ENCODE measurements at regions not wholly inside any gene's neighbourhood (a gene's known extent, or its start where the extent isn't known, plus 50 kb on each side); places are given as distances from the start of the nearest gene placed in this dataset.

DNA sequence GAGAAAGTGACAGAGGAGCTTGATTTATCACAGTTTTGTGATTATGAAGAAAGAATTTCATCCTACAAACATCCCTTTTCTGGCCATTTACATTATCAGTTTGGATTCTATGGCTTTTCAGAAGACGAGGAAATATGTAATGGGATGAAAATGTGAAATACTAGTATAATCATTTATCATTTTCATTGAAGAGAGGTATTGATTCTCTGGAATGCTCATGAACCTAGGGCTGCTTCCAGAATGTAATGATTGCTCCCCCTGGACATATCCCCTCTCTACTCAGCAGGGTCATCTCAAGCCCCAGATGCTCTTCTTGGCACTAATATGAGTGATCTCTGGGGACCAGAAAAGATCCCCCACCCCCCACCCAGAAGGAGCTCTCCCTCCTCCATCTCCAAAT lies 106.7 kb upstream of the ZNF618 start:
- Histone ChIP-seq H3K27me3 (peaks cover 4 to 9% of the 10 kb centered on the region in 2 donors), H3K36me3 (no peaks in the 10 kb centered on the region), H3K4me3 (no peak overlapping the region), H3K9me3 (no peaks in the 10 kb centered on the region), H3K27ac (no peak overlapping the region), H3K4me1 (peaks cover 0 to 6% of the 10 kb centered on the region in 2 donors)
- no peak for ATAC-seq
- intact Hi-C loops (cut with DNase I) = no loop called here
- no peak for DNase-seq
- TF ChIP-seq, protein P1, sequence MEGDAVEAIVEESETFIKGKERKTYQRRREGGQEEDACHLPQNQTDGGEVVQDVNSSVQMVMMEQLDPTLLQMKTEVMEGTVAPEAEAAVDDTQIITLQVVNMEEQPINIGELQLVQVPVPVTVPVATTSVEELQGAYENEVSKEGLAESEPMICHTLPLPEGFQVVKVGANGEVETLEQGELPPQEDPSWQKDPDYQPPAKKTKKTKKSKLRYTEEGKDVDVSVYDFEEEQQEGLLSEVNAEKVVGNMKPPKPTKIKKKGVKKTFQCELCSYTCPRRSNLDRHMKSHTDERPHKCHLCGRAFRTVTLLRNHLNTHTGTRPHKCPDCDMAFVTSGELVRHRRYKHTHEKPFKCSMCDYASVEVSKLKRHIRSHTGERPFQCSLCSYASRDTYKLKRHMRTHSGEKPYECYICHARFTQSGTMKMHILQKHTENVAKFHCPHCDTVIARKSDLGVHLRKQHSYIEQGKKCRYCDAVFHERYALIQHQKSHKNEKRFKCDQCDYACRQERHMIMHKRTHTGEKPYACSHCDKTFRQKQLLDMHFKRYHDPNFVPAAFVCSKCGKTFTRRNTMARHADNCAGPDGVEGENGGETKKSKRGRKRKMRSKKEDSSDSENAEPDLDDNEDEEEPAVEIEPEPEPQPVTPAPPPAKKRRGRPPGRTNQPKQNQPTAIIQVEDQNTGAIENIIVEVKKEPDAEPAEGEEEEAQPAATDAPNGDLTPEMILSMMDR (IDR thresholded peaks at IDR 0.05) = no peak

DNA sequence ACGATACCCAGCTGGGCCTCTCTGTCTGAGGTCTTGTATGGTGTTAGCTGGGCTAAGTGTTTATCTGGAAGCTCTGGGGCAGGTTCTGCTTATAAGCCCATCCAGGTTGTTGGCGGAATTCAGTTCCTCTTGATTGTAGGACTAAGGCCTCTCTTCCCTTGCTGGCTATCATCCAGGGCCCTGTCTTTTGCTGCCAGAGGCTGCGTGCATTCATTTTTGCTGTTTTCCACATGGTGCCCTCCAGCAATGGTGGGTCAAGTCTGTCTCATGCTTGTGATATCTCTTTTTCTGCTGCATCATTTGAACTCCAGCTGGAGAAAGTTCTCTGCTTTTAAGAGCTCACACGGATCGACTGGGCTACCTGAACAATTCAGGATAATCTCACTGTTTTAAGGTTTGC lies 105.7 kb upstream of the ZNF618 start:
- no peaks in the 10 kb centered on the region for H3K36me3 ChIP-seq
- H3K27me3 ChIP-seq = peaks cover 4 to 9% of the 10 kb centered on the region in 2 donors
- ATAC-seq = no peak
- no peaks in the 10 kb centered on the region for H3K9me3 ChIP-seq
- intact Hi-C loops (cut with DNase I) = no loop called here
- TF ChIP-seq, protein P1 (IDR thresholded peaks at IDR 0.05) = no peak
- no peak for DNase-seq
- no peak overlapping the region for H3K4me3 ChIP-seq
- peaks cover 0 to 6% of the 10 kb centered on the region in 2 donors for H3K4me1 ChIP-seq
- no peak overlapping the region for H3K27ac ChIP-seq

DNA sequence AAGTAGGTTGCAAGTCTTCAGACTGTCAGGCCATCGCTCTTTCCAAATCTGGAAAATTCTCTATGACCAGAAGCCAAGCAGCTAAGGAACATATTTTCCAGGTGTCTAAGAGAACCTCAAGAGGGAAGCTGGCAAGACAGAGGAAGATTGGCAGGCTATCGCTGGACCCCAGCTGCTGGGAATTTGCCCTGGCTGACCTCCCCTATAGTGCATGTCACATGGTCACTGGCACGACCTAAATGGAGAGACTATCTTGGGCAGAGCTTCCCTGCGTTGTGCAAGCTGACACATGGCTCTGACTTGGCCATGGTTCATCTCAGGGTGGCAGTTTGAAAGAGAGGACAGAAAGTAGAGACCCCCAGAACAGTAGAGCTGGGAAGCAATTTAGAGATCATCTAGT lies 104.9 kb upstream of the ZNF618 start:
- DNase-seq = no peak
- Histone ChIP-seq H3K27me3 (peaks cover 4 to 9% of the 10 kb centered on the region in 2 donors), H3K4me3 (no peak overlapping the region), H3K4me1 (peaks cover 0 to 6% of the 10 kb centered on the region in 2 donors), H3K9me3 (no peaks in the 10 kb centered on the region), H3K27ac (no peak overlapping the region), H3K36me3 (no peaks in the 10 kb centered on the region)
- ATAC-seq = no peak
- TF ChIP-seq, protein P1 (IDR thresholded peaks at IDR 0.05) = no peak
- intact Hi-C loops (cut with DNase I) = no loop called here

DNA sequence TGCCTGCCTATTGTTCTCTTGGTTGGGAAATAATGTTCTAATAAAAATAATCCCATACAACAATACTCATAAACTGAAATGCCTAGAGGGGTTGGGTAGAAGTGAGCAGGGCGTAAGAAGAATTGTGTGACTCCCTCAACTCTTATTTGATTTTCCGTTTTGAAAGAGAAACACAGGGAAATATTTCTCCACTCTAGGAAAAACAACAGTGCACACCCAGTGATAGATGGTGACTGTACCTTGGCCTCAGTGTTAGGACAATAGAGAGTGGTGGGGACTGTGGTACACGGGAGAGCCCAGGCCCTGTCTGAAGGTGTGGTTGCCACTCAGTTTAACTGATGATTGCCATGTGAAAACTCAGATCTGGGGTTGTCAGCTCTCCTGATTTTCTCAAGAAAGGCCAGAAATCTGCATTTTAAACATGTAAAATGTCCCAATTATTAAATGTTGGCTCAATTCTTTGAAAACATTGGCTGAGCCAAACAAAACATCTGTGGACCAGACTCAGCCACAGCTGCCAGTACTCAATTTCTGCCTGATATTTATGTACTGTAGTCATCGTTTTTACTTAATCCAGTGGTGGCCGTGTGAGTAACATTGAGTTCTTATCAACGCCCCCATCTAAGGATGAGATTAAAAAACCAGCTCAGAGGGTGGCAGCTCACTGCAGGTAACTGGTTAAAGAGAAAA lies 103.8 kb upstream of the ZNF618 start:
- no peak overlapping the region for H3K27ac ChIP-seq
- H3K27me3 ChIP-seq = peaks cover under 1 to 9% of the 10 kb centered on the region in 2 donors
- H3K4me1 ChIP-seq = peaks cover 0 to 6% of the 10 kb centered on the region in 2 donors
- TF ChIP-seq, protein P1 (IDR thresholded peaks at IDR 0.05) = no peak
- no peak overlapping the region for H3K4me3 ChIP-seq
- H3K9me3 ChIP-seq = no peaks in the 10 kb centered on the region
- ATAC-seq = peak; percentile 33
- DNase-seq = peak in 2 of 4 donors; percentile 69 to 79
- intact Hi-C loops (cut with DNase I) = no loop called here
- no peaks in the 10 kb centered on the region for H3K36me3 ChIP-seq

DNA sequence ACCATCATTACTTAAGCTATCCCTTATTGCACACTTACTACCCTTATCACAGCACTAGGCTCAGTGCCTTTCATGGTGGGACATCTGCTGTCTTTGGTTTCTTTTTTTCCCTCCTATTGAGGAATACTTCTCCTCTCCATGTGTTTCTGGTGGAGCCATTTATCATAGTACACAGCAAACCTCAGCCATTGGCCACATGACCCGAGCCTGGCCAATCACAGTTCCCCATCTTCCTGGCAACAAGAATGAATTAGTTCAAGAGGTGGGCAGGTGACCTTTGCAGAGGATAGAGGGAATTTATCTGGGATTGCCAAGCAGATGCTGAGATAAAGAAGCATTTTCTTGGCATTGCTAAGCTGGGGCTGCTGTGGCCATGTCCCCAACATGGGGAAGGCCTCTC lies 101.1 kb upstream of the ZNF618 start:
- intact Hi-C loops (cut with DNase I) = no loop called here
- DNase-seq = no peak

More for the DNA sequence above, 101.1 kb upstream of the ZNF618 start:
- no peak for ATAC-seq
- Histone ChIP-seq H3K36me3 (no peaks in the 10 kb centered on the region), H3K9me3 (no peaks in the 10 kb centered on the region), H3K4me3 (no peak overlapping the region), H3K4me1 (peaks cover 0 to 6% of the 10 kb centered on the region in 2 donors), H3K27me3 (peaks cover 0 to 3% of the 10 kb centered on the region in 2 donors), H3K27ac (no peak overlapping the region)
- TF ChIP-seq, protein P1 (IDR thresholded peaks at IDR 0.05) = no peak
